ENCODE measurements at regions not wholly inside any gene's neighbourhood (a gene's known extent, or its start where the extent isn't known, plus 50 kb on each side); places are given as distances from the start of the nearest gene placed in this dataset.

DNA sequence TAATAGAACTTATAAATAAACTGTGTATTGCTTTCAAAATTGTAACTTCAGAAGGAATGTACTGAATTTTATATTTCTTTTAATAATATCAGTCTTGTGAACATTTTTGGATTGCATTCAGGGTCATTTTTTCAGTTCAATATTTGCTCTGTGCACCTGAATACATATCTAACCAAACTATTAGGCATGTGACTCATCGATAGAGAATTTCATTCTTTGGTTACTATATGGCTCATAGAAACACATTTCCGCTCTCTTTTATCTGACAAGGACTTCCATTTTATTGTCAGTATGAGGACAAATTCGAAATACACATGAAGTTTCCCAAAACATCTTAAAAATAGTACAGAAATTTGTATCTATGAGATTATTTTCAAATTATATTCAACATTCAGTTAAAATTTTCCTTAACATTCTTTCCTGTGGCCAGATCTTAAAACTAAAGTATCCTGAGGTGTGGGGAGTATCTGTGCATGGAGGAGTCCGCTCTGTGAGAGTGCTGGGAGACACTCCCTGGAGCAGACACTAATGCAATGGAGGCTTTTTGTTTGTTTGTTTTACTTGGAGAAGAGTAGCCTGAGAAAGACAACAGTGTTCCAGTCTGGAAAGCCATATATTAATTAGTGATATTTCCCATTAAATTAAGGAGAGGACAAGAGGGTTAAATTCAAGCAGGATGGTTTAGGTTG lies 483.6 kb downstream of the PCDH20 start:
- TF ChIP-seq, protein P1, sequence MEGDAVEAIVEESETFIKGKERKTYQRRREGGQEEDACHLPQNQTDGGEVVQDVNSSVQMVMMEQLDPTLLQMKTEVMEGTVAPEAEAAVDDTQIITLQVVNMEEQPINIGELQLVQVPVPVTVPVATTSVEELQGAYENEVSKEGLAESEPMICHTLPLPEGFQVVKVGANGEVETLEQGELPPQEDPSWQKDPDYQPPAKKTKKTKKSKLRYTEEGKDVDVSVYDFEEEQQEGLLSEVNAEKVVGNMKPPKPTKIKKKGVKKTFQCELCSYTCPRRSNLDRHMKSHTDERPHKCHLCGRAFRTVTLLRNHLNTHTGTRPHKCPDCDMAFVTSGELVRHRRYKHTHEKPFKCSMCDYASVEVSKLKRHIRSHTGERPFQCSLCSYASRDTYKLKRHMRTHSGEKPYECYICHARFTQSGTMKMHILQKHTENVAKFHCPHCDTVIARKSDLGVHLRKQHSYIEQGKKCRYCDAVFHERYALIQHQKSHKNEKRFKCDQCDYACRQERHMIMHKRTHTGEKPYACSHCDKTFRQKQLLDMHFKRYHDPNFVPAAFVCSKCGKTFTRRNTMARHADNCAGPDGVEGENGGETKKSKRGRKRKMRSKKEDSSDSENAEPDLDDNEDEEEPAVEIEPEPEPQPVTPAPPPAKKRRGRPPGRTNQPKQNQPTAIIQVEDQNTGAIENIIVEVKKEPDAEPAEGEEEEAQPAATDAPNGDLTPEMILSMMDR (conservative IDR thresholded peaks at IDR 0.05; ENCODE audit: low read depth, low read length) = no peak
- no peak for DNase-seq (ENCODE audit: low read depth)
- H3K4me3 ChIP-seq (ENCODE audit: low read depth, low read length) = no peak overlapping the region

DNA sequence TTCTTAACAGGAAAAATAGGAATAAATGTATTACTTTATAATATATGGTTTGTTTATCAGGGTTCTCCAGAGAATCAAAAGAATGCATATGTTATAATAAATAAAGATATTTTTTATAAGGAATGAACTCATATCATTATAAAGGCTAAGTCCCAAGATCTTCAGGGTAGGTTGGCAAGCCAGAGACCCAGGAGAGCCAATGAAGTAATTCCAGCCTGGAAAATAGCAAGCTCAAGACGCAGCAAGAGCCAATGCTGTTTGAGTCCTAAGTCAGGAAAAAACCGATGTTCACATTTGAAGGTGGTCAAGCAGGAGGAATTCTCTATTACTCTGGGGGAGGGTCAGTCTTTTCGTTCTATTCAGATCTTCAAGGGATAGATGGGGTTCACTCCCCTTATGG lies 490.0 kb downstream of the PCDH20 start:
- no peak for DNase-seq (ENCODE audit: low read depth)
- H3K4me3 ChIP-seq (ENCODE audit: low read depth, low read length) = no peak overlapping the region
- TF ChIP-seq, protein P1 (conservative IDR thresholded peaks at IDR 0.05; ENCODE audit: low read depth, low read length) = no peak

DNA sequence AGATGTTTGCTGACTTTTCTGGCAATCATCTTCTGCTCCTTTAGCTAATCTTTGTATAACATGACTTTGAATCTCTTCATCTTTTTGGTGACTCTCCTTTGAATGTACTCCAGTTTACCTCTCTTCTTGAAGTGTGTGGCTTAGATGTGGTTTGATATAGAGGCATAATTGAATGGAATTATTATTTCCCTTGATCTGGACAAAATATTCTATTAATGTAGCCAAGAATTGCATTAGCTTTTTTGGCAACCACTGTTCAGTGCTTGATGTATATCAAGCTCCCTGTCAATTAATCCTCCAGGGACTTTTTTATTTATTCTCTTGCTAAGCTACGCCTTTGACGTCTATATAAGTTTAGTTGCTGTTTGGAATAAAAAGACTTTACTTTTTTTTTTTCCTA lies 490.8 kb downstream of the PCDH20 start:
- DNase-seq (ENCODE audit: low read depth) = no peak
- TF ChIP-seq, protein P1 (conservative IDR thresholded peaks at IDR 0.05; ENCODE audit: low read depth, low read length) = no peak
- H3K4me3 ChIP-seq (ENCODE audit: low read depth, low read length) = no peak overlapping the region

DNA sequence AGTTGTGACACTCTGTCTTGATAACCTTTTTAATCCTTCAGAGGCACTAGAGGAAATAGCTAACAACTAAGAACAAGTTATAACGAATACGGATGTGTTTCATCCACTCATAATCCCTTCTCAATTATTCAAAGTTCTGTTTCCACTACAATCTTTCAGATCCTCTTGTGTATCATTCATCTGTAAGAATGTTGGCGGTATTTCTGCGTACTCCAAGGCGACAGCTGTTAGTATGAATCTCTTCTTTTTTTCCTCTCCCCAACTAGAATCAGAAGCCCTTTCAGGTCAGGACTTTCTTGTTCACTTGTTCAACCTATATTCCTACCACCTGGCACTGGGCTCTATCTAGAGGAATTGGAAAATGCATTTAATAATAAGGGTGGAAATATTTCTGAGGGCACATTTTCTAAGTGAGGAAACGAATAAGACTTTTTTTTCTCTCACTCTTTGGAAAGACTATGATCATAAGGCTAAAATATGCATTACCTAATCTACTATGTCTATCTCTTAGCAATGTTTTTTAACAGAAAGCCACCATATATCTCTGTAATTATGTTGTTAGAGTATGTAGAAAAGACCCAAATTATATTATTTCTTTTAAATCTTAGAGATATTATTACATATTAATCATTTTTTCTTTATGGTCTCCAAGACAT lies 492.9 kb downstream of the PCDH20 start:
- DNase-seq (ENCODE audit: low read depth) = no peak

DNA sequence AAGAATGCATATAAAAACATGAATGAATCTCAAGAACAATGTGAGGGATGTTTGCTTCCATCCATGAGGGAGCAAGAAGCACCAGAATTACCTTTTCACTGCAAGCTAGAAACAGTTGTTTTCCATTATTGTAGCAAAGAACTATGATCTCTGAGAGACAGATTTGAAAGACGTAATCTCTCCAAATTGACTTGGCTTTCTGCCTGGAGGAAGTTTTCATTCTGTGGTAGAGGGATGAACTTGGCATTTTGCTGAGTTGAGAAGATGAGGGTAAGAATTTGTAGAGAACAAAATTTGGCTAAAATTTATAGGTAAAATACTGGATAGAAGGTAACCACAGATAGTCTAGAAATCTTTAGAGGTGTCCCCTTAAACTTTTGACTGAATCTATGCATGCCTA lies 496.8 kb downstream of the TDRD3 start:
- no peak for DNase-seq (ENCODE audit: low read depth)
- H3K4me3 ChIP-seq (ENCODE audit: low read depth, low read length) = no peak overlapping the region
- TF ChIP-seq, protein P1 (conservative IDR thresholded peaks at IDR 0.05; ENCODE audit: low read depth, low read length) = no peak

More for the DNA sequence above, 492.9 kb downstream of the PCDH20 start:
- TF ChIP-seq, protein P1 (conservative IDR thresholded peaks at IDR 0.05; ENCODE audit: low read depth, low read length) = no peak
- no peak overlapping the region for H3K4me3 ChIP-seq (ENCODE audit: low read depth, low read length)

DNA sequence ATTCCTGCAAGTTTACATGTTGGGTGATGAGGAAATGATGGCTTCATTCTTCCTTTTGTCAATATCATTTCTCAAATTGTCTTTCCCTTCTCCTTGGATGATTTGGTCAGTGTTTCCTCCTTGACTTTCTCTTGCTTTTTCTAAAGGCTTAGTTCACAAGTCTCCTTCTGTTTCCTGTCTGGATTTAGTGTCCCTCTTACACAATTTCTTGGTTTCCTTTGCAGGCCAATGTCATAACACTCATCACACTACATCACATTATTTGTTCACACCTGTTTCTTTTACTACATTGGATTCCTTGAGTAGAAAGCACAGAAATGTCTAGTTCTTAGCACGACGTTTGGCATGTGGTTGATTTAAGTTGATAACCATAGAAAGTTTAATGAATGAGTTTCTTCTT lies 490.7 kb downstream of the TDRD3 start:
- no peak for DNase-seq (ENCODE audit: low read depth)
- TF ChIP-seq, protein P1 (conservative IDR thresholded peaks at IDR 0.05; ENCODE audit: low read depth, low read length) = no peak
- no peak overlapping the region for H3K4me3 ChIP-seq (ENCODE audit: low read depth, low read length)

DNA sequence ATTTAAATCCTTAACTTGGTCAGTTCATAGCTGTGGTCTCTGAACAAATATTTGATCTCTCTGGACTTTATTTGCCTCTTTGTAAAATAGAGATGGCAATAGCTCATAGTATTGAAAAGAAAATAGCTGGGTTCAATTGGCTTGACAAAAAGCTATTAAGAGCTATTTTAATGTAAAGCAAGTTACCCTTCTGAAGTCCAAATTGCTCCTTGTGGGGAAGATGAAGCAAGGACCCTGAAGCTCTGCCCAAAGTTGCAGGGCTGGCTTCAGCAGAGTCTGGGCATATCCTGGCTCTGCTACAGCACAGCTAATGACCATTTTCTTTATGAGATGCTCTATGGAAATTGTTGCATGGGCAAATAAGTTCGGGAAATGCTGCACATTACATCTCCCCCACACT lies 484.5 kb downstream of the TDRD3 start:
- no peak for DNase-seq (ENCODE audit: low read depth)
- H3K4me3 ChIP-seq (ENCODE audit: low read depth, low read length) = no peak overlapping the region
- TF ChIP-seq, protein P1 (conservative IDR thresholded peaks at IDR 0.05; ENCODE audit: low read depth, low read length) = no peak
